ENCODE measurements at regions not wholly inside any gene's neighbourhood (a gene's known extent, or its start where the extent isn't known, plus 50 kb on each side); places are given as distances from the start of the nearest gene placed in this dataset.
"Not testable (repeated sequence)": the region's sequence is repeated elsewhere in the genome, so short reads cannot be mapped to it uniquely, and the experiment has no call there.

DNA sequence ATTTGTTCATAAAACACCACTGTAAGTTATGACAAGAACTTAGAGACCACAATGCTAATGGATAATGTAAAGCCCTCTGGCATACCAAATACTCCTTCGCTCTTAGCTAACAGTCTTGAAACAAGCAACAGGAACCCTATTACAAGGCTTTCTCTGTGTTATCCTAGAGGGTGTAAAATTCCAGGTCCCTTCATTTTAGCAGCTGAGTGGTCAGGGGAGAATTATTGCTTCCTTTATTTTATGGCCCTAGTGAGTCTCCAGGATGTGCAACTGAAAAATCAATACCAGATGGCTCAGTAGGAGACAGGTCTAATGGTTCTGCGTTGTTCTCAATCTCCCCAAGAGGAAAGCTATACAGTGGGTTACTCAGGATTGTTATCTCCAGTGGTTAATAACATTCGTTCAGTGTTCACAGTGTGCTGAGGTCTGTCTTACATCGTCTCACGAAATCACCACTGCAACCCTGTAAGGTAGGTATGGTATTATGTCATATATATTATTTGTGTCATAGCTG lies 172.7 kb upstream of the CNOT2 start:
- DNase-seq (ENCODE audit: low read depth) = no peak

DNA sequence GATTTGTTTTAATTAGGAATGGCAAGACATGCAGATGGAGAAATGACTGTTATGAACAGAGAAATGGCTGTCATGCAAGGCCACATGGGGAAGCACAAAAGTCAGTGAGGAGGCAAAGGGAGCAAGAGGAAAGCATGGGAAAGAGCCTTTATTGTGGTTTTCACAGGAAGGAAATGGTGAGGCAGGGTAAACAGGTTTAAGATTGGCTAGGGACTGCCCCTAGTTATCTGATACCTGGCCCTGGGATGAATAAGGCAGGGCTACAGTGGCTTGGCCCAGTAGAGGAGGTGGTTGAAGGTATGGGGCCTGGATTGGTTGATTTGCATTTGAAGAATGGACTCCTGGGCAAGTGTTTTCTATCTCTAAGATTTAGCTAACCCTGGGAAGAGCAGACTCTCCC lies 168.7 kb upstream of the CNOT2 start:
- no peak for DNase-seq (ENCODE audit: low read depth)

DNA sequence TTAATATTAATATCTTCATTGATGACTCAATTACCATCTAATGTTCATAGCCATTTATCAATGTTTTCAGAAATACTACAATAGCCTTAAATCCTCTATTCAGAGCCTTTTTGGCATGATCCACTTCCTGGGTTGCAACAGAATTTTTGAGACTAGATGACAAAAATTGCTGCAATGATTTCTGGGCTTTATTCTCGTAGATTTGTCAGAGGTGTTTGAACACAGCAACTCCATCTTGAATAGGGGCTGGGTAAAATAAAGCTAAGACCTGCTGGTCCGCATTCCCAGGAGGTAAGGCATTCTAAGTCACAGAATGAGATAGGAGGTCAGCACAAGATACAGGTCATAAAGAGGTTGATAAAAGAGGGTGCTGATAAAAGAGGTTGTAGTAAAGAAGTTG lies 165.8 kb upstream of the CNOT2 start:
- no peak for DNase-seq (ENCODE audit: low read depth)

DNA sequence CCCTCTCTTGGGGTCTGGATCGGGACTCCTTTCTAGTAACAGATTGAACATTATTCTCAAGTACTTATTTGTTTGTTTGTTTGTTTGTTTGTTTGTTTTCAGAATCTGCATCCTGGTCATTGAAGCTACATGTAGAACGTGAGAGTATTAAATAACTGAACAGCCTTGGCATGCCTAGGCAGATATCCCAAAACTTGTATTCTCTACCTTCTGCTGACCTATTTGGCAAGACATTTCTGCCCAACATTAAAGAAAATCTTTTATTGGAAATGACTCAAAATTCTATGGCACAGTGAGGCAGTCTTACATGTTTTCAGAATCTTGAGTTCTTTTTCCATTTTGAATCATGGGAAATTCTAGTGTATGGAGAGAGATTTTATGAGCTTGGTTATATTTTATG lies 165.1 kb upstream of the CNOT2 start:
- no peak for DNase-seq (ENCODE audit: low read depth)

DNA sequence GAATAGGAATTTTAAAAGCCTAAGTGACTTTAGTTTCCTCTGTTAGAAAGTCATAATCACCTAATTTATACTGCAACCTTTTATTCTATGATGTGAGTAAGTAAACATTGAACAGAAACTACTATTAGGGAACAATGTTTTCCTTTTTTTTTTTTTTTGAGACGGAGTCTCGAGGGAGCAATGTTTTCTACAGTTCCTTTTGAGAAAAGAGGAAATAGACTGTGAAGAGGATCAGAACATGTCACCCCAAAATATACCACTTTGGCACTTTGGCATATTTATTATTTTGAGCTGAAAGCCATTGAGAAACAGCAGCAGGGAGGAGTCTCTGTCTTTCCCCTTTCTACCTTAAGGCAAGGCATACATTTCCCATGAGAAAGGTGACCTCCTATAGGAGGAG lies 162.7 kb upstream of the CNOT2 start:
- no peak for DNase-seq (ENCODE audit: low read depth)

DNA sequence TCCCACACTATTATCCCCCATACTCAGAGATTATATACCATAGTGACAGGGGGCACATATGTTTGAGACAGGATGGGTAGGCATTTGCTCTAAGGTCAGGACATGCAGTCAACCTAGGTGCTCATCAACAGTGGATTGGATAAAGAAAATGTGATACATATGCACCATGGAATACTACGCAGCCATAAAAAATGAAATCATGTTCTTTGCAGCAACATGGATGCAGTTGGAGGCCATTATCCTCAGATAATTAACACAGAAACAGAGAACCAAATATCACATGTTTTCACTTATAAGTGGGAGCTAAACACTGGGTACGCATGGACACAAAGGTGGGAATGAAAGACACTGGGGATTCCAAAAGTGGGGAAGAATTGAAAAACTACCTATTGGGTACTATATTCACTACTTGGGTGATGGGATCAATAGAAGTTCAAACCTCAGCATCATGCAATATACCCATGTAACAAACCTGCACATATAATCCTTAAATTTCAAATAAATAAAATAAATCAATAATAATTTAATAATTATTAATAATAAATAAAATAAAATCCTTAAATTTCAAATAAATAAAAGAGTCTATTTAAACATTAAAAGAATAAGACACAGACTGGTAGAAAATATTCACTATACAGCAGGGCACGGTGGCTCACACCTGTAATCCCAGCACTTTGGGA lies 160.1 kb upstream of the CNOT2 start:
- DNase-seq (ENCODE audit: low read depth) = no peak

DNA sequence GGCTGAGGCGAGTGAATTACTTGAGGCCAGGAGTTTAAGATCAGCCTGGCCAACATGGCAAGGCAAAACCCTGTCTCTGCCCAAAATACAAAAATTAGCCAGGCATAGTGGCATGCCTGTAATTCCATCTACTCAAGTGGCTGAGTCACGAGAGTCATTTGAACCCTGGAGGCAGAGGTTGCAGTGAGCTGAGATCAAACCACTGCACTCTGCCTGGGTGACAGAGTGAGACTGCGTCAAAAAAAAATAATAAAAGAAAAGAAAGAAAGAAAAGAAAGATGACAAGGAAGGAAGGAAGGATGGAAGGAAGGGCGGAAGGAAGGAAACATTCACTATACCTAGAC lies 159.6 kb upstream of the CNOT2 start:
- DNase-seq (ENCODE audit: low read depth) = no peak

DNA sequence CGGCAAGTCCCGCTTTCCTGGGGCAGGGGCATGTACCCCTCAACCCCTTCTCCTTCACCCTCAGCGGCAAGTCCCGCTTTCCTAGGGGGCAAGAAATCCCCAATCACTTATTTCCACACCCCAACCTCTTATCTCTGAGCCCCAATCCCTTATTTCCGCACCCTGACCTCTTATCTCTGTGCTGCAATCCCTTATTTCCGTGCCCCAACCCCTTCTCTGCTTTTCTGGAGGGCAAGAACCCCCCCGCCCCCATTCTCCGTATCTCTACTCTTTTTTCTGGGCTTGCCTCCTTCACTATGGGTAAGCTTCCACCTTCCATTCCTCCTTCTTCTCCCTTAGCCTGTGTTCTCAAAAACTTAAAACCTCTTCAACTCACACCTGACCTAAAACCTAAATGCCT lies 156.9 kb upstream of the CNOT2 start:
- not testable (repeated sequence) for DNase-seq (ENCODE audit: low read depth)

DNA sequence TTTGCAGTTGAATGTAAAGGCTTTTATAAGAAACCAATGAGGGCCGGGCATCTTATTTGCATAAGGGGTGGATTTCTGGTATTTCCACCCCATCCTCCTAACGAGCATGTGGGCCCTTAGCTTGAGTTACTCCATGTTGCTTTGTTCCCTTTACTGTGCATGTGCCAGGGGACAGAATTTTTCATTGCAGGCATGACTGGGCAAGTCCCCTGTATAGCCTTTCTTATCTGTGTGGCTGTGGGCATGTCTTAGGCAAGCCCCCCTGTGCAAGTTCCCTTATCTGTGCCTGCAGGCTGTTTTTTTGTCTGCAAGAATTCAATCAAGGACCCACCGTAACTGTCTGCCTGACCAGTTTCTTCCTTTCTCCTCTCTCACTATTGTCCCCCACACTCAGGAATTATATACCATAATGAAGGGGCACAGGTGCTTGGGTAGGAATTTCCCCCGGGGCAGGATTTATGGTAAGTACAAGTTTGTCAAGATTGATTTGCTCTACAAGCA lies 152.2 kb upstream of the CNOT2 start:
- no peak for DNase-seq (ENCODE audit: low read depth)

DNA sequence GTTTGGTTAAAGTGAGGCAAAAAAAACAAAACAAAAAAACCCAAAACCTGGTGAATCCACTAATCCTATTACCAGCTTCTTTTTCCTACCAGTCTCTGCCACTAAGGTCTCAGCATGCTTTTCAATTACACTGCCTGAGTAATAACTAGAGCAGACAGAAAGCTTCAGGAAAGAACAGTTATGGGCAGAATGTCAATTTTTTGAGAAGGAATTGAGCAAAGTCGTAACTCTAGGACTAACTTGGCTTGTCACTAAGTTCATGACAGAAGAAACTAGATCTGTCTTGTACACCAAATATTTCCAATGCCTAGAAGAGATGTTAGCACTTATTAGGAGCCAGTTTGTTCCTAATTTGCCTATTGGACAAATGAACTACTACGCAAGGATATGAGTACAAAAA lies 148.8 kb upstream of the CNOT2 start:
- DNase-seq (ENCODE audit: low read depth) = peak; percentile 2

DNA sequence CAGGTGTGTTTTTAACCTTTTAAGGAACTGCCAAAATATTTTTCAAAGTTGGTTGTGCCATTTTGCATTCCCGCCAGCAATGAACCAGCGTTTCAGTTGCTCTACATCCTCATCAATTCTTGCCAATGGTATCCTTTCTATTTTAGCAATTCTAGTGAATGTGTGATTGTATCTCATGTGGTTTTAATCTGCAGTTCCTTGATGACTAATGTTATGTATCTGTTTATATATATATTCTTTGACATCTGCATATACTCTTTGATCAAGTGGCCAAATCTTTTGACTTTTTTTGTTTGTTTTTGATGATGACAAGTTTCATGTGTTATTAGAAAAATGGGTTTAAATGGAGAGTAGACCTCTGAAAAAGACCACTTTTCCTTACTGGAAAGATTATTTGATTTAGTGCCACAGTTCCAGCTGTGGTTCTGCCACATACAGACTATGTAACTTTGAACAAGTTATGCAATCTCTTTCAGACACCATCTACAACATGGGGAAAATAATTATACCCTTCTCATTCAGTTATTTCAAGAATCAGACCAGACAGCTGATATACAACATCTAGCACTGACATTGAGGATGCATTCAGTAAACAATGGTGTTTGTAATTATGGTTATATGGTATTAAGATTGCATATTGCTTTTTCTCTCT lies 146.3 kb upstream of the CNOT2 start:
- DNase-seq (ENCODE audit: low read depth) = no peak

DNA sequence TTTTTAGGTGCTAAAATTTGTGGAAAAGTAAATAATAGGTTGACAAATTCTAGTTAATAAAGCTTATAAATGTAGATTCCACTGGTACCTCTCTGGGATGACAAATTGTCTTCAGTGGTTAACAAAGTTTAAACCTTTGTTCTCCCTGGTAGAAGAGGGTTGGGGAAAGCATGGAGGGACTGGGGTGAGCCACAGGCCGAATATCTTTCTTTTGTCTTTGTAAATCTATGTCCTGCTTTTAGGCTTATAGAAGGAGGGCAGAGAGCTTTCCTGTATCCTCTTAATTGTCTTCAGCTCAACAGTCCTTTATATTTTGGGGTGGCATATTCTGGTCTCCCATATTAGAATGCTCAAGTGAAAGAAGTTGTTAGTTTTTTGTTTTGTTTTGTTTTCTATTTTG lies 142.2 kb upstream of the CNOT2 start:
- DNase-seq (ENCODE audit: low read depth) = no peak

DNA sequence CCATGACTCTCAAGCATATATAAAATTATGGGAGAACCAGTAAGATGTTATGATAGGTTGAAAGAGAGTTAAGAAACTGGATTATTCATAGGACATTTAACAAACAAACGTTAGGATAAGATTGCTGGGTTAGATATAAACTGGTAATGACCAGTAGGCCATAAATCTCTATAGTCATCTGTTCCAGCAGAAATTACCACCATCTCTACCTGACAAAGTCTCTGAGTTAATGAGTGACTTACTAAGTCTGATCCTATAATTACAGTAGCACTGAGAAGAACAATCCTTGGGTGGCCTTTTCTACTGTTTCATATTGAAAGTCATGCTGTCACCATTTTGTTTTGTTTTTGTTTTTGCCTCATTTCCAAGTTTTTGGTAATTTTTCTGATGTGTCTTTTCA lies 136.9 kb upstream of the CNOT2 start:
- DNase-seq (ENCODE audit: low read depth) = no peak

DNA sequence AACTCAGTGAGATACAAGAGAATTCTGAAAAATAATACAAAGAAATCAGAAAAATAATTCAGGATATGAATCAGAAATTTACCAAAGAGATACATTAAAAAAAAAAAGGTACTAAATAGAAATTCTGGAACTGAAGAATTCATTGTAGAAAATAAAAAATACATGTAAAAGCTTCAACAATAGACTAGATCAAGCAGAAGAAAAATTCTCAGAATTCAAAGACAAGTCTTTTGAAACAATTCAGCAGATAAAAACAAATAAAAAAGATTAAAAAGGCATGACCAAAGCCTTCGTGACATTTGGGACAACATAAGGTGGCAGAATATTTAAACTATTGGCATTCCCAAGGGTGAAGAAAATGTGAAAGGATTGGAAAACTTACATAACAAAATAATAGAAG lies 133.1 kb upstream of the CNOT2 start:
- DNase-seq (ENCODE audit: low read depth) = no peak

DNA sequence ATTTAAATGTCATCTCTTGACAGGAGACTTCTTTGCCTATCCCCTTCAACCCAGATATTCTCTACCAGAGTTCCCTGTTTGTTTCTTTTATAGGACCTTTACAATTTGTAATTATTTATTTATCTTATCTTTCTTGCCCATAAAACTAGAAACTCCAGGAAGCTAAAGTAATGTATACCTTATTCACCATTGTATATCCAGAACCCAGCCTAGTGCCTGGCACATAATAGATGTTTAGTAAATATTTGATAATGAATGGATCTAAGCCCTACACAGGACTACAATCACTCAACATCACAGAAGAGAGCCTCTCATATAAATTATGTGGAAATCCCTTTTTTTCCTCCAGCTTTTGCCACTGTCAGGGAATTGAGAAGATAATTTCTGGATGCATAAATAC lies 125.6 kb upstream of the CNOT2 start:
- DNase-seq (ENCODE audit: low read depth) = no peak

DNA sequence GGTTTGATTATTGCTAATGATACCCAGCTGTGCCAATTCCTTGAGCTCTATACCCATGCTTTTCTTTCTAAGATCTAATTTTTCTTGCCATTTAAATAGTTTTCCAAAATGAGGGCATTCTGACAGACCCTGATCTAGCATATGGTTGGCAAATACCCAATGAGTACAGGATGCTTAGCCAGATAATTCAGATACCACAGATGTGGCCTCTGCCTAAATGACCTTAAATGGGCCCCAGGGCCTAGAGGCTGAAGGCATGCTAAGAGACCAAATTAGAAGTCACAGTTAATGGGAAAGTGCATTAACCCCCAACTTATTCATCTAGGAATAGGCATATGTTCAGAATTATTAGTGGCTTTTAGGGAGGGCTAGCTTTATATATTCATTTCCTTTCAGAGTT lies 122.3 kb upstream of the CNOT2 start:
- no peak for DNase-seq (ENCODE audit: low read depth)

DNA sequence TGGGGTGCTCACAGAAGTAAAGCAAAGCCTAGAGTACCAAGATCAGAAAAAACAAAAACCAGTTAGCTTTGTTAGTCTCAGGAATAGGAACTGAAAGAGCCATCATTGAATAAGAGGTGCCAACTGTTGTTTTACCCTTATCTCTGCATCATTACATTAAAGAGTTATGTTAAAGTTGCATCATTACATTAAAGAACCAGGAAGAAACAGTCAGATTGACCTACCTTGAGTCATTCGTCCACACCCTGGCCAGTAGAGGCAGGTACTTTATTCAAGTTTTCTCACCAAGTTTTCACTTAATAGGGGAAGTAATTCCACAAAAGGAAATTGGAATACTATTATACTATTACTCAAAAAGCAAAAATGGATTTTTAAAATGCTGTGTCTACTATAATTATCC lies 121.7 kb upstream of the CNOT2 start:
- no peak for DNase-seq (ENCODE audit: low read depth)

DNA sequence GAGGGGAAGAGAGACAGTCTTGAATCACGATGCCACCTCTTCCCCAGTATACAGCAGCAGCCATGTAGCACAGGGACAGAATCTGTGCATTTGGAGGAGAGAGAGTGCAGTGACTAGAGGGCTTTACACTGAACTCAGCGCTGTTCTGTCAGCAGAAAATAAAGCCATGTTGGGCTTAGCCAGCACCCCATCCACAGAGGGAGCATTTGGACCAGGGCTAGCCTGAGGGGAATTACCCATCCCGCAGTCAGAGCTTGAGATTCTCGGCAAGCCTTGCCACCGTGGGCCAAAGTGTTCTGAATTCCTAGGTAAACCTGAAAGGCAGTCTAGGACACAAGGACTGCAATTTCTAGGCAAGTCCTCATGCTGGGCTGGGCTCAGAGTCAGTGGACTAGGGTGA lies 120.4 kb upstream of the CNOT2 start:
- DNase-seq (ENCODE audit: low read depth) = no peak

DNA sequence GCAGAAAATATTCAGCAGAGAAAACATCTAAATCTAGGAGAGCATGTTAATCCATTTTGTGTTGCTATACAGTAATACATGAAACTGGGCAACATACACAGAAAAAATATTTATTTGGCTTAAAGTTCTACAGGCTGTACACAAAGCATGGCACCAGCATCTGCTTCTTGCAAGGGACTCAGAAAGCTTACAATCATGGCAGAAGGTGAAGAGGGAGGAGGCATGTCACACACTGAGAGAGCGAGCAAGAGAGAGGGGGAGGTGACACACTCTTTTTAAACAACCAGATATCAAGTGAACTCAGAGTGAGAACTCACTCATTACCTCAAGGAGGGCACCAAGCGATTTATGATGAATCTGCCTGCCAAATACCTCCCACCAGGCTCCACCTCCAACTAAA lies 94.2 kb upstream of the CNOT2 start:
- DNase-seq (ENCODE audit: low read depth) = no peak

DNA sequence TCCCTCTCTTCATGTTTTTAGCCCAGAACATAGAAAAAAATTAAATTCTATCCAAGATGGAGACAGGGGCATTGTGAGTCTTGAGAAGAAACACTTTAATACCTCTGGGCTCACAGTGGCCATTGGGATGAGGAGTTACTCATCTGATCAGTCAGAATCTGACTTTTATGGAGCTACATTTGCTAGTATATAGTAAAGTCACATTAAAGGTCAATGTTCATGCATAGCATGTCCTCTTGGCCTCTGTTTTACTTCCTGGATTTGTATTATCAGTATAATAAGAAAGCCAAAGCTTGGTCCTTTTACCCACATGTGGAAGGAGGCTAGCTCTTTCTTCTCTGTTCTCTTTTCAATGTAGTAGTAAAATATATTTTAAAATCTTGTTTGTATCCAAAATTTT lies 93.6 kb upstream of the CNOT2 start:
- DNase-seq (ENCODE audit: low read depth) = no peak

DNA sequence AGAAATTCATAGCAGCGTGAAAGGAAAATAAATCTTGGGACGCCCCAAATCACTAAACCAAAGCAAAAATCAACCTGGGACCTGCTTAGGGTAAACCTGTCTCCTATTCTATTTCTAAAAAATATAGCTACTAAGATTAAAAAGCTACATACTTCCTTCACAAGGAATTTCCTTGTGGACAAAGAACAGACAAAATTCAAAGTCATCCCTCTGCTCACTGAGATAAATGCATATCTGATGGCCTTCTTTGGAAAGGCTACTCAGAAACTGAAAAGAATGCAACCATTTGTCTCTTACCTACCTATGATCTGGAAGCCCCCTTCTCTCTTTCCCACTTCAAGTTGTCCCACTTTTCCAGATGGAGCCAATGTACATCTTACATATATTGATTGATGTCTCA lies 93.0 kb upstream of the CNOT2 start:
- no peak for DNase-seq (ENCODE audit: low read depth)

DNA sequence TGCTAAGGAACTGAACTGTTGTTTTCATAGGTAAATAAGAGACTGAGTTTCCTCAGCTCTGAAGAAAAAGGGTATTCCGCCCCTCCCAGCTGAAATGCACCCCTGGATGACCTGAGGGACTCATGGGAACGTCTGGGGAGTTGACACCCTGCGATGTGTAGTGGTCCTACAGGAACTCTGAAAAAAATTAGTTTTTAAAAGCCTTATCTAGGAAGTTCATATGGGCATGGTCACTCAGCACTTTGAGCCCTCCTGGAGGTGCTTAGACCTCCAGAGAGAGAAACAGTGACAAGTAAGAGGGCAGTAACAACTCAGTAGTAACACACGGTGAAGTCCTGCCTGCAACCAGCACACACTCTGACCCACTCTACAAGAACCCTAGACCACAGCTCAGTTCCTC lies 91.2 kb upstream of the CNOT2 start:
- no peak for DNase-seq (ENCODE audit: low read depth)

DNA sequence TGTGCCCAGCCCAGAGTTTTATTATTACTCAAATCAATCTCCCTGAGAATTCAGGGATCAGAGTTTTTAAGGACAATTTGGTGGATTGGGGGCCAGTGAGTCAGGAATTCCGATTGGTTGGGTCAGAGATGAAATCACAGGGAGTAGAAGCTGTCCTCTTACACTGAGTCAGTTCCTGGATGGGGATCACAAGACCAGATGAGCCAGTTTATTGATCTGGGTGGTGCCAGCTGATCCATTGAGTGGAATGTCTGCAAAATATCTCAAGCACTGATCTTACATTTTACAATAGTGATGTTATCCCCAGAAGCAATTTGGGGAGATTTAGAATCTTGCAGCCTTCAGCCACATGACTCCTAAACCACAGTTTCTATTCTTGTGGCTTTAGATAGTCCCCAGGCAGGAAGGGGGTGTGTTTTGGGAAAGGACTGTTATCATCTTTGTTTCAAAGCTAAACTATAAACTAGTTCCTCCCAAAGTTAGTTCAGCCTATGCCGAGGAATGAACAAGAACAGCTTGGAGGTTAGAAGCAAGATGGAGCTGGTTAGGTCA lies 89.1 kb upstream of the CNOT2 start:
- no peak for DNase-seq (ENCODE audit: low read depth)
